A204.1 (cell line): ENCODE measurements at regions not wholly inside any gene's neighbourhood (a gene's known extent, or its start where the extent isn't known, plus 50 kb on each side); places are given as distances from the start of the nearest gene placed in this dataset.
"Not testable (repeated sequence)": the region's sequence is repeated elsewhere in the genome, so short reads cannot be mapped to it uniquely, and the experiment has no call there.

Source experiments
- FAIRE-seq: peaks from 2 replicates; lab custom pipeline; 2012; peaks lifted over from hg19 to GRCh38; lab: Jason Lieb, UNC

DNA sequence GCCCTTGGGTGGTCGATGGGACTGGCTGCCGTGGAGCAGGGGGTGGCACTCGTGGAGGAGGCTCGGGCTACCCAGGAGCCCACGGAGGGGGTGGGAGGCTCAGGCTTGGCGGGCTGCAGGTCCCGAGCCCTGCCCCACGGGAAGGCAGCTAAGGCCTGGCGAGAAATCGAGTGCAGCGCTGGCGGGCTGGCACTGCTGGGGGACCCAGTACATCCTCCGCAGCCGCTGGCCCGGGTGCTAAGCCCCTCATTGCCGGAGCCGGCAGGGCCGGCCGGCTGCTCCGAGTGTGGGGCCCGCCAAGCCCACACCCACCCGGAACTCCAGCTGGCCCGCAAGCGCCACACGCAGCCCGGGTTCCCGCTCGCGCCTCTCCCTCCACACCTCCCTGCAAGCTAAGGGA lies 435.6 kb downstream of the RWDD3 start:
- FAIRE-seq = not testable (repeated sequence)

DNA sequence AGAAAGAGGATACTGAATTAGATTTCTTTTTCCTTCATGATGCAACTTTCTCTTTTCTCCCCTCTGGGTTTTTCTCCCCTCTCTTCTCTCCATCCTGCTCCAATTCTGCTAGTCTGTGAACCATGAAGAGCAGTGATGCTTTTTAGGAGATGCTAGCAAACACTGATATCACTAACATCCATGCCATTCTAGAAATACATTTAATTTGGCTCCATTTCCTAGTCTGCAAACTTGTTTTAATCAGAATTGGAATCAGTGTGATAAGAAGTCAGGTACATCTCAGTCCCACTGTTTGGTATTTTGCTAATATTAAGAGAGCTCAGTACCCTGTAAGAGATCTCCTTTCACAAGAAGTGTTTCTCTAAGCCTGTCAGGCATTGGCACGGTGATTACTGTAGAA lies 437.1 kb downstream of the RWDD3 start:
- FAIRE-seq = no peak

GRCh38 chr1:95679262-95679661 lies 445.3 kb downstream of the RWDD3 start:
- no peak for FAIRE-seq

DNA sequence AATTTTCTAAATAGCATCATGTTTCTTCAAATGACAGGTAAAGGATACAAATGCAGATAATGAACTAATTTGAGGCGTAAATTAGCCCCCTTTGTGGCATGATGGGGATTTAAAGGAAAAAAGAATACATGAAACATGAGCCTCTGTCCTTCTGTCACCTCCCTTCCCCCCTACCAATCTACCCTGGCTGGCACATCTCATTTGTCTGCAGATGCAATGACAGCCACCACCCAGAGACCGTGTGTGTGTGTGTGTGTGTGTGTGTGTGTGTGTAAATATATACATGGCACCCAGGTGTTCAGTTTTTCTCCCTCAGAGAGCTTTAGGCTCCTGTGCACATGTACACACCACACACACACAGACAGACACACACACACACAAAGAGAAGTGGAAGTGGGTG lies 451.1 kb downstream of the RWDD3 start:
- no peak for FAIRE-seq

DNA sequence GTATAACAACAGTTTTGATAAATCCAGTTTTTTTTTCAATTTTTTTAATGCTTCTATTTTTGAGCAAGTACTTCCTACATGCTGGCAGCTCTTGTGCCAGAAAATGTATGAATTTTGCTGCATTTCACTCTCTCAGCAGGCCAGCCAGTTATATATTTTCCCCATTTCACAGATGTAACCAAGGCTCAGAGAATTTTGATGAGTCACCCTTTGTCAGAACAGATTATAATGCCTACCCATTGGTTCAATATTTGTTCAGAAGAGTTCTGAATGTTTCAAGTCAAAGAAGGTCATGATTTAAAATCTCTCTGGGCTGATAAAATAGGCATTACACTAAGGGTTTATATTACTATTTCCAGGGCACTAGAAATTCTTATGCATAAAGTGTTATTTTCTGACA lies 452.2 kb downstream of the RWDD3 start:
- no peak for FAIRE-seq

DNA sequence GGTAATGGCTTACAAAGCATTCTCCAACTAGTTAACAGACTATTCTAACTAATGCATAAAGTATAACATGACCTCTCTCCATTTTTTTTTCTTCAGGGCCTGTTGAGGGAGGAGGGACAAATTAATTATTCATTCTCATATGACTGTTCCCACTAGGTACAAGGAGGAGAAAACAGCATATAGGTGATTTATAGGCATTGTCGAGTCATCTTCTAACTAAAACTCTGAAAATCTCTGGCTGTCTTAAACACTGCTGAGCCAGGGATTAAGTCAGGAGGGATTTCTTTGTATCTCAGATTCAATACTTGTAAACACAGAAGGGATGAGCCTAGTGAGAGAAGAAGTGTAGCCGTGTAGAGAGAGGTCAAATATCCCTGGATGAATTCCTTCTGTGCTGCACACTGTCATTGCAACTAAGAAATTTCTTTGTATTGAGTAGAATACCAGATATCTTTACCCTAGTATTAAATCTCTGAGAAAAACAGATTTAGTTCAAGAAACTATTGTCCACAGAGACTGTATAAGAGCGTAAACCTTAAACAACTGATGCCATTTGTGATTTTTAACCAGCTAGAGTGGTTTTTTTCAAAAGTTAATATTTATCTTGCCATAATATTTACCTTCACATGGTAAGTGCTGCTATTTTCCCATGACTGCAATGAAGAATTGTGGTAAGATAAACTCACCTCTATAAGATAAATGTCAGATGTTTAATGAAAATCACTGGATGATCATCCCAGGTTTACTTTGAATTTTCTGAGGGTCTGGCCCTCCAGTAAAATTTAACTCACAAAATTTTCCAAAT lies 465.3 kb downstream of the RWDD3 start:
- FAIRE-seq = no peak

- FAIRE-seq = no peak
These were observed 467.6 kb downstream of the RWDD3 start for GRCh38 chr1:95701450-95702173.

DNA sequence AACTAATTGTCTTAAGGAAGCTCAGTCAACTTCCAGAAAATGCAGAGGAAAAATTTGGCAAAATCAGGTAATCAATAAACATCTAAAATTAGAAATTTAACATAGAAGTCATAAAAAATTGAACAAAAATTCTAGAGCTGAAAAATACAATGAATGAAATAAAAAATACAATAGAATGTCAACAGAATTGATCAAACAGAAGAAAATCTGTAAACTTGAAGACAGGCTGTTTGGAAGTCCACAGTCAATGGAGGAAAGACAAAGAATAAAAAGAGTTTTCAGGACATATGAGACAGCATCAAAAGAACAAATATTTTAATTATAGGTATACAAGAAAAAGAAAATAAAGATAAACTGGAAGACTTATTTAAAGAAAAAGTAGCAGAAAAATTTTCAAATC lies 469.0 kb downstream of the RWDD3 start:
- no peak for FAIRE-seq

GRCh38 chr1:95716097-95716496 lies 482.1 kb downstream of the RWDD3 start:
- no peak for FAIRE-seq

- FAIRE-seq = no peak
These were observed 482.5 kb downstream of the RWDD3 start for GRCh38 chr1:95716550-95716949.

- no peak for FAIRE-seq
These were observed 489.3 kb downstream of the RWDD3 start for GRCh38 chr1:95723346-95723745.

DNA sequence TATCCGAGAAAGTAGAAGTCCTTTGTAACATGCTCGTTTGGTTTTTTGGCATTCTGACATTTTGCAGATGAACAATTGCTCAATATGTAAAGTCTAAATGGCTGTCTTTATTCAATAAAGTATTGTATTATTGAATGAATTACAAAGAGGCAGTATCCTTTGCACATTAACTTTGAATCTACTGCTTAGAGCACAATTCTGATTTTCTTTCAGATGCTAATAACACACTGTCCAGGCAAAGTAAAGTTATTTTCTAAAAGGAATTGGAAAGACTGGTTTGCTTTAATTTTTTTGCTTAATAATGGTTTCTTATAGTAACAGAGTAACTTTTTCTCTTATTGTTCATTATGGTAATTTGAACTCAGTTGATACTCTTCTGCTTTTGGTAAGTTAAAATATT lies 494.8 kb downstream of the RWDD3 start:
- no peak for FAIRE-seq

- FAIRE-seq = no peak
These were observed 497.0 kb downstream of the RWDD3 start for GRCh38 chr1:95730986-95731385.

DNA sequence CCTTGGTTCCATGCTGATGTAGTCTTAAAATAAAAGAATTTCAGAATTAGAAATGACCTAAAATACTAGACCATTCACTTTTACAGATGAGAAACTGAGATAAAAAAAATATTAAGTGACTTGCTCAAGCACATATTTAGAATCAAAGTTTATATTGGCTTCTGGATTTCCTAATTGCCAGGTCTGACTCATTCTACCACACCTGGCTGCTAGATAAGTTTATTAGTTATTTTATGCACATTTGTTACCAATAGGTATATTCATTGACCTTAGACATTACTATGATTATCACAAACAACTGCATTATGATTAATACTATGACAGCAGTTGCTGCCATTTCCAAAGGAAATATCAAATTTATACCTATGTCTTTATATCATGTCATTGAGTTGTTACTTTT lies 497.5 kb downstream of the RWDD3 start:
- FAIRE-seq = no peak

DNA sequence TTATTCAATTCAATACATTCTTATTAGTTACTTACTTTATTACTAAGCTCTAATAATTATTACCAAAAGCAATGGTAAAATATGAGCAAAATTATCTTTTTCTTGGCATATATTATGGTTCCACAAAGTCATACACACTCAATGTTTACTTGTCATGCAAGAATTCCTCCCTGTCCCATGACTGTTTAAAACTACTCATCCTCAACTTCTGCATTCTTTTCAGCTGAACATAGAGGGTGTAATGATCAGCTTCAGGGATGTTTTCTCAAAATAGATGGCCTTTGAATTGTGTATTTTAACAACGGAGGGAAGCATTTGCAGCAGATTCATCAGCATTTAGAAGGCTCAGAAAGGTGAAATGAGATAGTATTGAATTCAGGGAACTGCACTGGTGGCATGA lies 499.0 kb downstream of the RWDD3 start:
- no peak for FAIRE-seq

DNA sequence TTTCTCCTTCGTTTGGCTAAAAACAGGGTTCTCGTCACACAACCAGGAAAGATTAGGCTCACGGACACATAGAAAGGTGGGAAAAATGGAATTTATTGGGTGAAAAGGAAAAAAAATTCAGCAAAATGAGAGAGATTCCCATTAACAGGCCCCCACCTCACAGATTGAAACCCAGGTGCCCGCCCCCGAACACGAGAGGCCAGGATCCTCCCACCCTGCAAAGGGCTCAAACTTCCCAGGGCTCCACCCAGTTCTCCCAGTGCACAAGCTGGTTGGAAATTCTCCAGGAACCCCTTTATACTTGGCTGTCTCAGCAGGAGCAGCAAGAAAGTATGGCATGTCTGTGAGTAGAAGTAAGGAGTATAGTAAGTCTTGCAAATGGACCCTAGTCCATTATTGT lies 499.7 kb downstream of the RWDD3 start:
- no peak for FAIRE-seq

GRCh38 chr1:95734560-95734959 lies 500.6 kb downstream of the RWDD3 start:
- FAIRE-seq = no peak

DNA sequence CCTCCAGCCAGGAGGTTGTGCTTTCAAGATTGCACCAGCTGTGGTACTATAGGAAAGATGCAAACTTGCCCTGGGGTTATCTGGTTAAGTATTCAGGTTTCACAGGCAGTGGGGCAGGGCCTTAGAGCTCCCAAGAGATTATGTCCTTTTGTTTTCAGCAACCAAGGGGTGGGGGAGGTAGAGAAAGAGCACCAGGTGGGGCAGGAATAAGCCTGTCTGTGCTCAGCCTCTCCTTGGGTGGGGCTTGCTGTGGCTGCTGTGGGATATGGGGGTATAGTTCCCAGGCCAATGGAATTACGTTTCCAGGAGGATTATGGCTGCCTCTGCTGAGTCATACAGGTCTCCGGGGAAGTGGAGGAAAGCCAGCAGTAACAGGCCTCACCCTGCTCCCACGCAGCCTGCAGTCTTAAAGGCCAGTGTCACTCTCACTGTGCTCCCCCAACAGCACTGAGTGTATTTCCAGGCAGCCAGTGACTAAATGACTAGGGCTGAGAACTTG lies 508.6 kb downstream of the RWDD3 start:
- no peak for FAIRE-seq

DNA sequence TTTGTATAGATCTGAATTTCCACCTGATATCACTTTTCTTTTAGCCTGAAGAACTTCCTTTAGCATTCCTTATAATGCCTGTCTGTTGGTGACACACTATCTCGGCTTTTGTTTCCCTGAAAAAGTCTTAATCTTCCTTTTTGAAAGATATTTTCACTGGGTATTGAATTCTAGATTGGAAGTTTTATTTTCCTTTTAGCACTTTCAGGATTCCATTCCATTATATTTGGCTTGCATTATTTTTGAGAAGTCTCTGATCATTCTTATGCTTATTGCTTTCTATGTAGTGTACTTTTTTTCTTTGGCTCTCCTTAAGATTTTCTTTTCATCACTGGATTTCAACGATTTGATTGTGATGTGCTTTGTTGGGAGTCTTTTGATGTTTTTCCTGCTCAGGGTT lies 510.7 kb downstream of the RWDD3 start:
- FAIRE-seq = no peak

DNA sequence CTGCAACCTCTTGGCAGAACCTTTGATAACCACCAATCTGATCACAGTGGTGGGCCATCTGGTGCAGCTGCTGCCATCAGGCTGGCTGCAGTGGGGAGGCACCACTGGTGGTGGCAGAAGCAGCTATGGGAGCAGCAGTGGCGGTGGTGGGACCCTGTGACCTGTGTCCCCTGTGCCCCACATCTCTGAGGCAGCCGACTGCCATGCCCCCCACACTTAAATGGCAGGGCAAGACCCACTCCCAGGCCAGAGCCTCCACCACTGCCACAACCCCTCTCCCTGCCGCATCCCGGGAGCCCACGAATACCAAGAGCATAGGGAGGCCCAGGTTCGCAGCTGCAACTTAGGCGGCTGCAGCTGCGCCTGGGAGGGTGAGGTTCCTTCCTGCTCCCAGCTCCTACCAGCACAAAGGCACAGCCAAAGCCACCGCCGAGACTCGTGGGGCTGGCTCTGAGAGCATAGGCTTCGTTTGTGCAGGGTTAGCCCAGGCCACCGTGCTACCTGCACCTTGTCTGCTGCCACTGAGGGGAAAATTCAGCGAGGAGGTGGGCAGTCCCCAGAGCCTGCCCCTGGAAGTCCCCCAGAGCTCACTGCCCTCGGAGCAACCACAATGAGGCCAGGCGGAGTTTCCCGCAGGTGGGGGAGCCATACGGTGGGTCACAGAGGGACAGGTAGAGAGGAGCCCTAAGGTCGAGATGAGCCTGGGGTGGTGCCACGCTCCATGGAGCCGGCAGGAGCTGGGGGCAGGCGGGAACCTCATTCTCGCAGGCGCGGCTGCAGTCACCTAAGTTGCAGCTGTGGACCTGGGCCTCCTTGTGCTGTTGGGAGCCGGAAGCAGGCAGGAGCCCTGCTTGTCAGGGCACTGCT lies 518.7 kb downstream of the RWDD3 start:
- no peak for FAIRE-seq

DNA sequence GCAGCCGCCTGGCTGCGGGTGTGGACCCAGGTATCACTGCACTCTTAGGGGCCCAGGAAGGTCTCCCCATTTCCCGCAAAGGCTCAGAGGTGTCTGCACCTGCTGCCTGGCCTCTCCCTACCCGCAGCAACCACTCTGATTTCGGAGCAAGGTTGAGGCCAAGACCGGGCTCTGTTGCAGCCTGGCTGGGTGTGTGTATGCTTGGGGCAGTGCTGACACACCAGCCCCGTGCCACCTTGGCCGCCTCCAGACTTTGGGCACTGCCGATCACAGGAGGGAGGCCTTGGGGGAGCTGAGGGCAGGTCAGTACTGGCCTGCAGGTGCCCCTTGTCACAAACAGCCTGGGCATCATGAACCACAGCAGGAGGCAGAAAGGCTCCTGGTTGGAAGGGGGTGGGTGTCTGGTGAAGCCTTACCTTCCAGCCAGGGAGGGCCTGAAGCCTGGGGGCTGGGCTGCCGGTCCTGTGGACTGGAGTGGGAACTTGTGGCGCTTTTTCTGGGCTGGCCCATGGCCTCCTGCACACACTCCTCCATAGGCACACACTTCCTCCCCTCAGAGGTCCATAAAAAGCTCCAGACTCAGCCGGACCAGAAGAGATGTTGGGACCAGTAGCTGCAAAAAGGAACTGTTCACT lies 519.5 kb downstream of the RWDD3 start:
- no peak for FAIRE-seq

- FAIRE-seq = no peak
These were observed 520.4 kb downstream of the RWDD3 start for GRCh38 chr1:95754412-95754811.
